ENCODE measurements at regions not wholly inside any gene's neighbourhood (a gene's known extent, or its start where the extent isn't known, plus 50 kb on each side); places are given as distances from the start of the nearest gene placed in this dataset.
A peak's percentile ranks its signal among the peaks of the same experiment; 100 is the strongest.
"Not testable (repeated sequence)": the region's sequence is repeated elsewhere in the genome, so short reads cannot be mapped to it uniquely, and the experiment has no call there.

DNA sequence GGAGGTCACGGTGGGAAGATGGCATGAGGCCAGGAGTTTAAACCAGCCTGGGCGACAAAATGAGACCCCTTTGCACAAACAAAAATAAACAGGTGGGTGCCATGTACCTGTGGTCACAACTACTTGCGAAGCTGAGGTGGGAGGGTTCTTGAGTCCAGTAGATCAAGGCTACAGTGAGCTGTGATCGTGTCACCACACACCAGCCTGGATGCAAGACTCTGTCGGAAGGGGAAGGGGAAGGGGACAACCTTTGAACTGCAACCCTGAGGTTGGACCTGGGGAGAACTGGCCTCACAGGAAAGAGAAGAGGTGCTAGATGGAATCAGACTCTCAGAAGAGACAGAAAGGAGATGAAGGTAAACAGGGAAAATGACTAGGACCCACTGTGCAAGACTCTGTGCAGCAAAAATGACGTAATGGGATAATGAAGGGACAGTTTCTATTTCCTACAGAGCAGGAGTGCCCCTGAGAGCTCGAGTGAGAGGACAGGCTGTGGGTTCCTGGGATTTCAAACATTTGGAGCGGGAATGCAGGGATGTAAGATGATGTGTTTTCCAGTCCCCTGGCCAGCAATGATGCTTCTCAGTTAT is 131.0 kb upstream of the GRK3 start:
- H3K9me3 ChIP-seq (ENCODE audit: insufficient read depth, low read length); H3K27me3 ChIP-seq (ENCODE audit: insufficient read depth, insufficient read length); H3K4me3 ChIP-seq (ENCODE audit: insufficient read length, low read depth); H3K9ac ChIP-seq (ENCODE audit: insufficient read length, low read depth); DNase-seq (ENCODE audit: low read depth, low spot score); H3K4me1 ChIP-seq (ENCODE audit: insufficient read depth, insufficient read length); H3K36me3 ChIP-seq (ENCODE audit: insufficient read depth, insufficient read length, low read length): not testable (repeated sequence)

GRCh38 chr22:25437414-25438160 is 126.9 kb upstream of the GRK3 start:
- no peaks in the 10 kb centered on the region for H3K36me3 ChIP-seq (ENCODE audit: insufficient read depth, insufficient read length, low read length)
- peaks cover 3% of the 10 kb centered on the region for H3K4me1 ChIP-seq (ENCODE audit: insufficient read depth, insufficient read length)
- TF ChIP-seq YY1 (IDR thresholded peaks at IDR 0.05; ENCODE audit: insufficient read depth, insufficient read length) (no peak), ZNF274 (IDR thresholded peaks at IDR 0.05; ENCODE audit: low read depth, low read length) (no peak), SUZ12 (IDR thresholded peaks at IDR 0.05; ENCODE audit: extremely low read depth, insufficient read depth, insufficient read length) (no peak)
- H3K4me3 ChIP-seq (ENCODE audit: insufficient read length, low read depth): no peak overlapping the region
- no peaks in the 10 kb centered on the region for H3K27me3 ChIP-seq (ENCODE audit: insufficient read depth, insufficient read length)
- peak overlapping the region; percentile 62 for H3K9ac ChIP-seq (ENCODE audit: insufficient read length, low read depth)
- no peaks in the 10 kb centered on the region for H3K9me3 ChIP-seq (ENCODE audit: insufficient read depth, low read length)
- peak; percentile 35 for DNase-seq (ENCODE audit: low read depth, low spot score)

DNA sequence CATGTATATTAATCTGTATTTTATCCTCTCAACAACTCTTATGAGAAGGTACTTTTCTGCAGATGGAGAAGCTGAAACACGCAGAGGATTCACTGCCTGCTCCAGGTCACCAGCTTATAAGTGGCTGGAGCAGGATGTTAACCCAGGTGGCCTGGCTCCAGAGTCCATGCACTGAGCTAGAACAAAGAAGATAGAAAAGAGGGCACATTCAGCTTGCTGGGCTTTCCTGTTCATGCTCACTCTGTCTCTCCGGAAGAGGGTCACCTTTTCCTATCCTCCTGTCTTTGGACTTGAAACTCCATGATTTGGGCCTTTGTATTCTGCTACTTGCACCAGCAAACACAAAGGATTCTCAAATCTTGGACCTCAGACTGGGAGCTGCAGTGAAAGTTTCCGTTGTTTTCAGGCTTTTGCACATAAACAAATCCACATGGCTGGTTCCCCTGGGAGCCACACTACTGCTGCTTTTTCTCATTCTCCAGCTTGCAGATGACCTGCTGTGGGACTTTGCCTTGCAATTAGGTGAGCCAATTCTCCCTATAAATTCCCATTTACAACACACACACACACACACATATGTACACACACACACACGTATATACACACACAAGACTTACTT is 117.3 kb upstream of the GRK3 start:
- Histone ChIP-seq H3K36me3 (ENCODE audit: insufficient read depth, insufficient read length, low read length) (peaks cover 8% of the 10 kb centered on the region), H3K27me3 (ENCODE audit: insufficient read depth, insufficient read length) (no peaks in the 10 kb centered on the region), H3K9me3 (ENCODE audit: insufficient read depth, low read length) (no peaks in the 10 kb centered on the region), H3K4me1 (ENCODE audit: insufficient read depth, insufficient read length) (no peaks in the 10 kb centered on the region), H3K9ac (ENCODE audit: insufficient read length, low read depth) (peak overlapping the region; percentile 52), H3K4me3 (ENCODE audit: insufficient read length, low read depth) (peak overlapping the region; percentile 67)
- TF ChIP-seq YY1 (IDR thresholded peaks at IDR 0.05; ENCODE audit: insufficient read depth, insufficient read length): no peak
- DNase-seq (ENCODE audit: low read depth, low spot score): no peak

- peak overlapping the region; percentile 84 for H3K9ac ChIP-seq (ENCODE audit: insufficient read length, low read depth)
- H3K4me1 ChIP-seq (ENCODE audit: insufficient read depth, insufficient read length): no peaks in the 10 kb centered on the region
- peak overlapping the region; percentile 67 for H3K4me3 ChIP-seq (ENCODE audit: insufficient read length, low read depth)
Observed at GRCh38 chr22:25447686-25448434, 116.6 kb upstream of the GRK3 start.

DNA sequence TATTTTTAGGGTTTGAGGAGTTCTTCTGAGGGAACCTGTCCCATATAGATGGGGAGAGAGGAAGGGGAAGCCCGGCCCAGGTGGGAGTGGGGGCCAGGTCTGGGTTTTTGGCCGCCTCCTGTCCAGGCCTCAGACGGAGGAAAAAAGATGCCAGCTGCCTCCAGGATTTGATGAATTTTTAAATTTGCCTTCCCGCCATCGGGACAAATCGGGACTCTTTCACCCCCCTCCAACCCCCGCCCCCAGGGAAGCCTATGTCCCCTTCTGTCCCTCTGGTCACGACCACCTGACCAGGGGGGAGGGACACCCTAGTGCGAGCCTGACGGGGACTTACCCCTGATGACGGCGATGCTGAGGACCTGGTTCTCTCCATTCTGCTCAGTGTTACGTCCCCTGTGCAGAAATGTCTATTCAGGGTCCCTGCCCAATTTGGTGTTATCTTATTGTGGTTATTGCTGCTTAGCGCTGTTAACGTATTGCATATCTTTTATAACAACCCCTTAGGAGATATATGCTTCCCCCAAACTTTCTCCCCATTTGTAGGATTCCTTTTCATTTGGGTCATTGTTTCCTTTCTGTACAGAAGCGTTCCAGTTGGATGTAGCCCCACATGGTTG is 115.9 kb upstream of the GRK3 start:
- DNase-seq (ENCODE audit: low read depth, low spot score): no peak
- peak overlapping the region; percentile 84 for H3K9ac ChIP-seq (ENCODE audit: insufficient read length, low read depth)
- H3K36me3 ChIP-seq (ENCODE audit: insufficient read depth, insufficient read length, low read length): peaks cover 11% of the 10 kb centered on the region
- H3K27me3 ChIP-seq (ENCODE audit: insufficient read depth, insufficient read length): no peaks in the 10 kb centered on the region
- peak overlapping the region; percentile 67 for H3K4me3 ChIP-seq (ENCODE audit: insufficient read length, low read depth)
- no peaks in the 10 kb centered on the region for H3K4me1 ChIP-seq (ENCODE audit: insufficient read depth, insufficient read length)
- no peaks in the 10 kb centered on the region for H3K9me3 ChIP-seq (ENCODE audit: insufficient read depth, low read length)
- TF ChIP-seq ZNF274 (IDR thresholded peaks at IDR 0.05; ENCODE audit: low read depth, low read length): no peak
- no peak for TF ChIP-seq SUZ12 (IDR thresholded peaks at IDR 0.05; ENCODE audit: extremely low read depth, insufficient read depth, insufficient read length)
- no peak for TF ChIP-seq YY1 (IDR thresholded peaks at IDR 0.05; ENCODE audit: insufficient read depth, insufficient read length)

More at GRCh38 chr22:25447686-25448434, 116.6 kb upstream of the GRK3 start:
- H3K9me3 ChIP-seq (ENCODE audit: insufficient read depth, low read length): no peaks in the 10 kb centered on the region
- no peaks in the 10 kb centered on the region for H3K27me3 ChIP-seq (ENCODE audit: insufficient read depth, insufficient read length)
- peak; percentile 69 for DNase-seq (ENCODE audit: low read depth, low spot score)
- TF ChIP-seq SUZ12 (IDR thresholded peaks at IDR 0.05; ENCODE audit: extremely low read depth, insufficient read depth, insufficient read length): no peak
- TF ChIP-seq YY1 (IDR thresholded peaks at IDR 0.05; ENCODE audit: insufficient read depth, insufficient read length): no peak
- peaks cover 8% of the 10 kb centered on the region for H3K36me3 ChIP-seq (ENCODE audit: insufficient read depth, insufficient read length, low read length)

- no peak overlapping the region for H3K4me3 ChIP-seq (ENCODE audit: insufficient read length, low read depth)
Observed at GRCh38 chr22:25449781-25450317, 114.6 kb upstream of the GRK3 start.

More at GRCh38 chr22:25449781-25450317, 114.6 kb upstream of the GRK3 start:
- no peak for TF ChIP-seq YY1 (IDR thresholded peaks at IDR 0.05; ENCODE audit: insufficient read depth, insufficient read length)
- TF ChIP-seq ZNF274 (IDR thresholded peaks at IDR 0.05; ENCODE audit: low read depth, low read length): no peak
- no peak for TF ChIP-seq SUZ12 (IDR thresholded peaks at IDR 0.05; ENCODE audit: extremely low read depth, insufficient read depth, insufficient read length)
- H3K4me1 ChIP-seq (ENCODE audit: insufficient read depth, insufficient read length): no peaks in the 10 kb centered on the region
- H3K9ac ChIP-seq (ENCODE audit: insufficient read length, low read depth): no peak overlapping the region
- H3K27me3 ChIP-seq (ENCODE audit: insufficient read depth, insufficient read length): no peaks in the 10 kb centered on the region
- peaks cover 19% of the 10 kb centered on the region for H3K36me3 ChIP-seq (ENCODE audit: insufficient read depth, insufficient read length, low read length)
- no peak for DNase-seq (ENCODE audit: low read depth, low spot score)
- H3K9me3 ChIP-seq (ENCODE audit: insufficient read depth, low read length): no peaks in the 10 kb centered on the region

All from NT2/D1 (cell line).